ENCODE measurements at regions not wholly inside any gene's neighbourhood (a gene's known extent, or its start where the extent isn't known, plus 50 kb on each side); places are given as distances from the start of the nearest gene placed in this dataset.

DNA sequence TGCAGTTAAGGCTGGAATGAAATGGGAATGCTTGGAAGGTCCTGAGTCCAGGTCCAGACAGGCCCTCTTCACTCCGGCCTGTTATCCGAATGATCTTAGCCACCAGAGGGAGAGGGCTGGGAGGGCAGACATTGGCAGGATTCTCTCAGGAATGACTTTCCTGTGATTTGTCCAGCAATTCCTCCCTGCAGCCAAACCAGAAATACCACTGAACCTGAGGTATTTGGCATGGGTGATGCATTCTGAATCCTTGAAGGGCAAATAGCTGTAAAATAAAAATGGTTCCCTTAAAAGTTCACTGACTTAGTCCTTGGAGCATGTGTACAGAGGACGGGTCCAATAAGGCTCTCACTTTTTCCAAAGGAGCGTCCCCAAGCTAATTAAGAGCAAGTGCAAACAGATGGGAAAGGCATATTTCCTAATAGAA is 77.5 kb upstream of the HABP2 start:
- no peak overlapping the region for H3K27ac ChIP-seq
- H3K4me3 ChIP-seq: no peak overlapping the region
- peak in 1 of 2 experiments; percentile 52 for DNase-seq
- ChIA-PET POLR2A (ENCODE audit: unreplicated experiment) (no interaction called here), CTCF (no interaction called here)
- H3K4me1 ChIP-seq (replicated peaks; ENCODE audit: insufficient read depth): no peaks in the 10 kb centered on the region
- no peak overlapping the region for H2AFZ ChIP-seq
- no peaks in the 10 kb centered on the region for H3K79me2 ChIP-seq (ENCODE audit: low read depth)
- TF ChIP-seq, protein P1, sequence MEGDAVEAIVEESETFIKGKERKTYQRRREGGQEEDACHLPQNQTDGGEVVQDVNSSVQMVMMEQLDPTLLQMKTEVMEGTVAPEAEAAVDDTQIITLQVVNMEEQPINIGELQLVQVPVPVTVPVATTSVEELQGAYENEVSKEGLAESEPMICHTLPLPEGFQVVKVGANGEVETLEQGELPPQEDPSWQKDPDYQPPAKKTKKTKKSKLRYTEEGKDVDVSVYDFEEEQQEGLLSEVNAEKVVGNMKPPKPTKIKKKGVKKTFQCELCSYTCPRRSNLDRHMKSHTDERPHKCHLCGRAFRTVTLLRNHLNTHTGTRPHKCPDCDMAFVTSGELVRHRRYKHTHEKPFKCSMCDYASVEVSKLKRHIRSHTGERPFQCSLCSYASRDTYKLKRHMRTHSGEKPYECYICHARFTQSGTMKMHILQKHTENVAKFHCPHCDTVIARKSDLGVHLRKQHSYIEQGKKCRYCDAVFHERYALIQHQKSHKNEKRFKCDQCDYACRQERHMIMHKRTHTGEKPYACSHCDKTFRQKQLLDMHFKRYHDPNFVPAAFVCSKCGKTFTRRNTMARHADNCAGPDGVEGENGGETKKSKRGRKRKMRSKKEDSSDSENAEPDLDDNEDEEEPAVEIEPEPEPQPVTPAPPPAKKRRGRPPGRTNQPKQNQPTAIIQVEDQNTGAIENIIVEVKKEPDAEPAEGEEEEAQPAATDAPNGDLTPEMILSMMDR (conservative IDR thresholded peaks at IDR 0.05): no peak
- TF ChIP-seq EZH2 (IDR thresholded peaks at IDR 0.05; ENCODE audit: low read depth): no peak
- H3K4me2 ChIP-seq: no peak overlapping the region
- peaks cover 4% of the 10 kb centered on the region; the same call in 1 of the 2 replicates for H3K9me3 ChIP-seq (ENCODE audit: insufficient read depth, low read depth)
- H3K27me3 ChIP-seq (ENCODE audit: insufficient read depth, low read depth): no peaks in the 10 kb centered on the region
- H3F3A ChIP-seq (ENCODE audit: insufficient read depth, low read depth): no peaks in the 10 kb centered on the region
- no peaks in the 10 kb centered on the region for H3K9me2 ChIP-seq (ENCODE audit: insufficient read depth)
- no peaks in the 10 kb centered on the region for H3K36me3 ChIP-seq (ENCODE audit: low read depth)
- intact Hi-C loops (cut with micrococcal nuclease; ENCODE audit: unreplicated experiment): no loop called here
- no peaks in the 10 kb centered on the region for H4K20me1 ChIP-seq (ENCODE audit: insufficient read depth)
- BruUV-seq (replicated peaks): no TSS peak

DNA sequence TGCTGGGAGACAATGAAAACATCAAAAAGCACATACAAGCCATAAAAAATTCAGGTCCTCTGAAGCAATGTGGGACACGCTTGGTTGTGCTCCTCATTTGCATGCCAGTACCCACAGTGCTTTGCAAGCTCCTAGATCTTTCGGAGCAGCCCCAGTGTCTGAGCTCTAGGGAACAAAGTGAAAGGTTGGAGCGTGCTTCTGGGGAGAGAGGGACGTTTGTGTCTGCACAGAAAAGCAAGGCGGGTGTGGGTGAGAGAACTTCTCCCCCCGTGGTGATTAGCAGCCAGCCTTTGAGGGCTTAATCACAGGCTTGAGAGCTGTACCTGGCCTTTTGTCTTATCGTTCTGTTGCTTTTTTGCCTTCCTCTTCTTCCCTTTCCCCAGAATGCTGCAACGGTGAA is 76.7 kb upstream of the HABP2 start:
- CTCF ChIA-PET: no interaction called here
- no peak overlapping the region for H3K27ac ChIP-seq
- no TSS peak for BruUV-seq (replicated peaks)
- H3K9me2 ChIP-seq (ENCODE audit: insufficient read depth): no peaks in the 10 kb centered on the region
- no peaks in the 10 kb centered on the region for H4K20me1 ChIP-seq (ENCODE audit: insufficient read depth)
- intact Hi-C loops (cut with micrococcal nuclease; ENCODE audit: unreplicated experiment): no loop called here
- POLR2A ChIA-PET (ENCODE audit: unreplicated experiment): no interaction called here
- TF ChIP-seq, protein P1 (conservative IDR thresholded peaks at IDR 0.05): no peak
- TF ChIP-seq EZH2 (IDR thresholded peaks at IDR 0.05; ENCODE audit: low read depth): no peak
- H3K27me3 ChIP-seq (ENCODE audit: insufficient read depth, low read depth): no peaks in the 10 kb centered on the region
- H3K4me3 ChIP-seq: no peak overlapping the region
- DNase-seq: no peak
- no peak overlapping the region for H2AFZ ChIP-seq
- H3K4me1 ChIP-seq (replicated peaks; ENCODE audit: insufficient read depth): no peaks in the 10 kb centered on the region
- H3F3A ChIP-seq (ENCODE audit: insufficient read depth, low read depth): no peaks in the 10 kb centered on the region
- no peaks in the 10 kb centered on the region for H3K36me3 ChIP-seq (ENCODE audit: low read depth)
- H3K9me3 ChIP-seq (ENCODE audit: insufficient read depth, low read depth): peaks cover 4% of the 10 kb centered on the region; the same call in 1 of the 2 replicates
- no peaks in the 10 kb centered on the region for H3K79me2 ChIP-seq (ENCODE audit: low read depth)
- no peak overlapping the region for H3K4me2 ChIP-seq

DNA sequence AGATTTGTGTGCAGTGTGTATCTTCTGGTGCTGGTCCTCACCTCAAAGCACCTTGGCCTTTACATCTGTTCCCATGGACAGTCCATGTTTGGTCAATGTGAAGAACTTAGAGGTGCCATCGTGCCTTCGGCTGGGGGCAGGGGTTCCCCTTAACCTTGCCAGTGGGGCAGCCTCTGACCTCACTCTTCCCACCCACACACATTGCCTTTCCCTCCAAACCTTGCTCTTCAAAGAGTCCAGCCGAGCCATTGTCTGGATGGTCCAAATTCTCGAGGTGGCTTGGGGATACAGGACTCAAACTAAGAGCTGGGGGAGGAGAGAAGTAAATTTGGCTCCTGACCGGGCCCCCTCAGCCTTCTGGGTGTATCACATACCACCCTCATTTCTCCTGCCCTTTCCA is 76.2 kb upstream of the HABP2 start:
- Histone ChIP-seq H3K27me3 (ENCODE audit: insufficient read depth, low read depth) (no peaks in the 10 kb centered on the region), H3K27ac (no peak overlapping the region), H3F3A (ENCODE audit: insufficient read depth, low read depth) (no peaks in the 10 kb centered on the region), H3K79me2 (ENCODE audit: low read depth) (no peaks in the 10 kb centered on the region), H3K9me3 (ENCODE audit: insufficient read depth, low read depth) (peaks cover 4% of the 10 kb centered on the region; the same call in 1 of the 2 replicates), H3K9me2 (ENCODE audit: insufficient read depth) (no peaks in the 10 kb centered on the region), H3K4me2 (no peak overlapping the region), H3K4me3 (no peak overlapping the region), H3K36me3 (ENCODE audit: low read depth) (no peaks in the 10 kb centered on the region), H3K4me1 (replicated peaks; ENCODE audit: insufficient read depth) (no peaks in the 10 kb centered on the region), H2AFZ (no peak overlapping the region), H4K20me1 (ENCODE audit: insufficient read depth) (no peaks in the 10 kb centered on the region)
- DNase-seq: no peak
- ChIA-PET POLR2A (ENCODE audit: unreplicated experiment) (no interaction called here), CTCF (no interaction called here)
- no TSS peak for BruUV-seq (replicated peaks)
- no peak for TF ChIP-seq EZH2 (IDR thresholded peaks at IDR 0.05; ENCODE audit: low read depth)
- TF ChIP-seq, protein P1 (conservative IDR thresholded peaks at IDR 0.05): no peak
- intact Hi-C loops (cut with micrococcal nuclease; ENCODE audit: unreplicated experiment): no loop called here

Measured in PC-9 (cell line).